ENCODE measurements at regions not wholly inside any gene's neighbourhood (a gene's known extent, or its start where the extent isn't known, plus 50 kb on each side); places are given as distances from the start of the nearest gene placed in this dataset.

GRCh38 chr3:18064586-18064985, 322.2 kb upstream of the TBC1D5 start:
- no peak overlapping the region for H4K5ac ChIP-seq (ENCODE audit: insufficient read length, low read depth, low read length)
- H3K18ac ChIP-seq (ENCODE audit: insufficient read length, low read depth, low read length) = no peak overlapping the region
- no peaks in the 10 kb centered on the region for H3K9me3 ChIP-seq (ENCODE audit: control insufficient read depth, low read depth, low read length)
- no peak overlapping the region for H2BK15ac ChIP-seq (ENCODE audit: low read depth, low read length)
- no peak for DNase-seq
- Mint-ChIP-seq H3K4me3 (no peak overlapping the region), H3K27me3 (ENCODE audit: low read depth) (no peaks in the 10 kb centered on the region), H3K27ac (no peak overlapping the region), H3K4me1 (peaks cover 3 to 5% of the 10 kb centered on the region in 2 experiments), H3K9me3 (no peaks in the 10 kb centered on the region), H3K36me3 (ENCODE audit: insufficient read depth in 1 of 3, low read depth in 3 of 3) (peaks cover 0 to 9% (median 0%) of the 10 kb centered on the region in 3 experiments; a peak in 2 of 7 replicates)
- no peak overlapping the region for H2BK5ac ChIP-seq (ENCODE audit: insufficient read length, low read length)
- H3K27me3 ChIP-seq (ENCODE audit: insufficient read depth, low read length) = no peaks in the 10 kb centered on the region
- H3K14ac ChIP-seq (ENCODE audit: insufficient read depth, low read length) = no peak overlapping the region
- H2AK5ac ChIP-seq (ENCODE audit: insufficient read length, low read length) = no peak overlapping the region
- no peaks in the 10 kb centered on the region for H4K20me1 ChIP-seq (ENCODE audit: control insufficient read depth, insufficient read depth, insufficient read length)
- H3K23ac ChIP-seq (ENCODE audit: insufficient read length, low read depth, low read length) = no peak overlapping the region
- no peak overlapping the region for H2BK20ac ChIP-seq (ENCODE audit: low read depth, low read length, poor library complexity, severe bottlenecking)
- no peaks in the 10 kb centered on the region for H3K79me1 ChIP-seq (ENCODE audit: insufficient read depth, low read depth, low read length, poor library complexity, severe bottlenecking)
- no peak overlapping the region for H2BK120ac ChIP-seq (ENCODE audit: low read depth, low read length, poor library complexity, severe bottlenecking)
- H3K23me2 ChIP-seq (ENCODE audit: insufficient read length, low read depth, low read length, poor library complexity, severe bottlenecking) = no peaks in the 10 kb centered on the region
- WGBS (ENCODE audit: extremely low coverage, insufficient read length, low lambda C conversion rate) = no CpG with 5 or more reads among the region's 1 CpG
- TF ChIP-seq CTCF (conservative IDR thresholded peaks at IDR 0.05) = no peak
- H3K4ac ChIP-seq (ENCODE audit: low read depth, low read length) = no peak overlapping the region
- H4K91ac ChIP-seq (ENCODE audit: insufficient read length, low read depth, low read length) = no peak overlapping the region
- H4K8ac ChIP-seq (replicated peaks; ENCODE audit: insufficient read length, low read depth, low read length) = no peak overlapping the region
- no peak overlapping the region for H2BK12ac ChIP-seq (ENCODE audit: insufficient read length, low read depth, low read length)
- H3K9ac ChIP-seq (ENCODE audit: extremely low read depth, insufficient read length, low read length) = no peak overlapping the region
- H3K4me1 ChIP-seq (ENCODE audit: insufficient read depth, low read length) = no peaks in the 10 kb centered on the region
- H3K4me2 ChIP-seq (ENCODE audit: insufficient read depth, insufficient read length, low read length) = no peak overlapping the region
- no peak overlapping the region for H3K27ac ChIP-seq (ENCODE audit: insufficient read length, low read depth, low read length)
- H3K56ac ChIP-seq (ENCODE audit: insufficient read length, low read depth, low read length) = no peak overlapping the region
- no peak overlapping the region for H3T11ph ChIP-seq (ENCODE audit: low read length)
- no peaks in the 10 kb centered on the region for H3K79me2 ChIP-seq (ENCODE audit: insufficient read depth, low read length)
- no peak overlapping the region for H2AFZ ChIP-seq (ENCODE audit: low read length)
